GM12874 (cell line): ENCODE measurements at regions not wholly inside any gene's neighbourhood (a gene's known extent, or its start where the extent isn't known, plus 50 kb on each side); places are given as distances from the start of the nearest gene placed in this dataset.

ENCODE experiments used
- TF ChIP-seq, protein P1 (sequence below): IDR thresholded peaks from 2 replicates; pipeline ENCODE4 v1.5.1; 2011; ENCODE audit warnings: low read depth, mild to moderate bottlenecking, control low read depth, low read length, moderate library complexity; ENCODE audit not compliant: insufficient read depth

DNA sequence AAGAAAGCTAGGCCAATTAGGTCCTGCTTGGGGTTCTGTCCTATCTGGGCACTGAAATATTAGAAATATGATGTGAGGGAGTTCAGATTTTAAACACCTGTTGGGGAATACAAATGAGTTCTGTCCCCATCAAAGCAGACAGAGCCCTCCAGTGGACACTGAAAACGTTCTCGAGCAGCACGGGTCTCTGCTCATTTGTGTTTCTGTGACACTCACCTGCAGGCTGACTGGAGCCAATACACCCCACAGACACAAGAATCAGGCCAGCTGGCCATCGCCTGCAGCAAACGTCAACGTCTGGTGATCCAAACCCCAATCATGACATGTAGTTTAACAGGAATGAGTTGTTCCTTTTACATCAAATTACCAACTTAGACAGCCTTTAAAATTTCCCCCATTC, 493.4 kb upstream of the TMEM132C start:
- TF ChIP-seq, protein P1, sequence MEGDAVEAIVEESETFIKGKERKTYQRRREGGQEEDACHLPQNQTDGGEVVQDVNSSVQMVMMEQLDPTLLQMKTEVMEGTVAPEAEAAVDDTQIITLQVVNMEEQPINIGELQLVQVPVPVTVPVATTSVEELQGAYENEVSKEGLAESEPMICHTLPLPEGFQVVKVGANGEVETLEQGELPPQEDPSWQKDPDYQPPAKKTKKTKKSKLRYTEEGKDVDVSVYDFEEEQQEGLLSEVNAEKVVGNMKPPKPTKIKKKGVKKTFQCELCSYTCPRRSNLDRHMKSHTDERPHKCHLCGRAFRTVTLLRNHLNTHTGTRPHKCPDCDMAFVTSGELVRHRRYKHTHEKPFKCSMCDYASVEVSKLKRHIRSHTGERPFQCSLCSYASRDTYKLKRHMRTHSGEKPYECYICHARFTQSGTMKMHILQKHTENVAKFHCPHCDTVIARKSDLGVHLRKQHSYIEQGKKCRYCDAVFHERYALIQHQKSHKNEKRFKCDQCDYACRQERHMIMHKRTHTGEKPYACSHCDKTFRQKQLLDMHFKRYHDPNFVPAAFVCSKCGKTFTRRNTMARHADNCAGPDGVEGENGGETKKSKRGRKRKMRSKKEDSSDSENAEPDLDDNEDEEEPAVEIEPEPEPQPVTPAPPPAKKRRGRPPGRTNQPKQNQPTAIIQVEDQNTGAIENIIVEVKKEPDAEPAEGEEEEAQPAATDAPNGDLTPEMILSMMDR = no peak

DNA sequence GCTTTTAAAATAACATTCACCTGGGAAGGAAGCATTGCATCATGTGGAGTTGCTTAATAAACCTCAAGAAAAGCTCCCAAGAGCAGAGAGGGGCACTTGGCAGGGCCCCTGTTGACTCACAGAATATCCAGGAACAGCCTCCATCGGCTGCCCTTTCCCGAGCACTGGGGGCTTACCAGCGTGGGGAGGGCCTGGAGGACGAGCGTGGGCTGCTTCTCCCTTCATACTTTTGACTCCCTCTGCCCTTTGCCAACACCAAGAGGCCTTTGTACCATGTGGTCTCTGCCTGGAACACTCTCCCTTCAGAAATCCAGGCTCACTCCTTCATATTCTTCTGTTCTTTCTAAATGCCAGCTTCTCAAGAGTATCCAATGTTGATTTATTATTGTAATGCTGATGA, 492.1 kb upstream of the TMEM132C start:
- TF ChIP-seq, protein P1 = no peak

DNA sequence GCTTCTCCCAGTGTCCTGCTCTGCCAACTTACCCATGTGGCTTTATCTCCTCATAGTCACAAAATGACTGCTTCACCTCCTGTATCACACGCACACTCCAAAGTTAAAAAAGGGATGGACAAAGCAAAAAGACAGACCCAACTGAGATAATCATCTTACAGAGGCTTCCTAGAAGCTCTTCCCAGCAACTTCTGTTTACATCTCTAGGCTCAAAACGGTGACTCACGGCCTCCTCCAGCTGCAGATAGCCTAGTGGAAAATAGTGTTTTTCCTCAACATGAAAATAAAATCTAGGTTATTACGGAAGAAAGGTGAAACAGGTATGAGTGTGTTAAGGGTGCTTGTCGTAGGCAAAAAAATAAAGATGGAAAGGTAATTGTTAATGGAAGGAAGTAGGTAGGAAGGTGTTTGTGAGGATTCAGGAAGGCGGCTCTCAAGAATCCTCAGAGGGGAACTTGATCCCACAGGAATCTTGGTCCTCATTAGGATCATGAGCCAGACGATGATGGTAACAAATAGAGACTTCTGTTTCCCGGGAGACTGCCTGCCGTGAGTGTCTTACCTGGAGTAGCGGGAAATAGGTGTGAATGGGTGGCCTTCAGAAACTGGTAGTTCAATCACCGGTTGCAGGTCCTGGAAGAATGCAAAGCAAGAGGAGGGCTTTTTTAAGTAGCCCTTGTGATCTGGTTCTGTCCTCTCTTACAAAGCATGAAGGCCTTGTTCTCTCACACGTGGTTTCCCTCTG, 487.5 kb upstream of the TMEM132C start:
- TF ChIP-seq, protein P1 = no peak

- TF ChIP-seq, protein P1 = no peak
Measured at GRCh38 chr12:127780881-127781280, 486.1 kb upstream of the TMEM132C start.

DNA sequence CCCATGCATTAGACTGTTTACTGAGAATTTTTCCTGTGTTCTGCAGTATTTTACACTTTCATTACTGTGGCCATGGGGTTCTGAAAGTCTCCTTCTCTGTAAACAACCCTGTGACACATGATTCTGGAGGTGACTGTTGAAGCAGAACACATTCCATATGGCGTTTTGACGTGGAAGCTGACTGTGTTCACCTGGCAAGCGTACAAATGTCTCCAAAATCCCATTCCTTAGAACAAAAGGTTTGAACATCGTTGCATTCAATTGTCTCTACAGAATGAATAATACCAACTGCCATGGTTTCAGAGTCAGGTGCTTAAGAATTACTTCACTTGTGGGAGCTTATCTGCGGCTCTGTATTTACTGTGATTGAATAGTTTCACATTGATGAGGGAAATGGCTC, 485.6 kb upstream of the TMEM132C start:
- TF ChIP-seq, protein P1 = no peak

DNA sequence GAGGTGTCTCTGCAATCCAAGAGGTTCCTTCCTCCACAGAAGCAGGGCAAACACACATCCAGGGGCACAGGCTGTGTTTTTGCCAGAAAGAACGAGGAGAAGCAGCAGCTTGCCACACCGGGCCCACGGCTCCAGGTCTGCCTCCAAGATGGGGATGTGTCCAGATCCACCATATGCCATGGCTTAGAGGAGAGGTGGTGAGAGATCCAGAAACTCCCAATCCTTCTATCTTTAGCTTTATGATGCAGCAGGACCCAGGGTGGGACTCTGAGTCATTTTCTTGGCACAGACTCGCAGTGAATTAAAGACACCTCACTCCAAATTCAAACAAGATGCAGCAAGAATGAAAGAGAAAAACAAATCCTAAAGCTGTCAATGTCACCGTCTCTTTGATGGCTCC, 481.4 kb upstream of the TMEM132C start:
- TF ChIP-seq, protein P1 = no peak

DNA sequence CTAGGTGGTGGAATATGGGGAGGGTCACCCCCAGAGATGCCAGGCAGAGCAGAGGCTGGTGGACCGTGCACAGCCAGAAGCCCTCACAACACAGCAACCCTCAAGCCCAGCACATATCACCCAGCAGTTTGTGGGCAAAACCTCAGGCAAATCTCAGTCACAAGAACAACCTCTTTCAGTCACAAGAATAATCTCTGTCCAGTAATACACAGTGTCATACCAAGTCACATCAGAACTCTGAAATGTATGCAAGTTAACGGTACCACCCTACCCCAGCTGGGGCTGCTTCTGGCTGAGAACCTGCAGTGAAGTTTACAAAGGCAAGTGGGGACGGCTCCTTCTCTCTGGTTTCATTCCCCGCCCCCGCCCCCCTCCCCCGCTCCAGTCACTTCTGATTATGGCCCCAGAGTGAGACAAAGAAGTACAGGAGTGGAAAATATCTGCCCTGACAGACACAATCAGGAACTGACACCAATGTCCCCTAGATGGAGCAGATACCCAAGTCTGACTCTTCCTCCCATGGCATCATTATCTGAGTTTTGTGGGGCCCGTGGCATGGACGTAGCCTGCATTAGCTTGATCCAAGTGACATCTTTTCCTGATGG, 480.9 kb upstream of the TMEM132C start:
- TF ChIP-seq, protein P1 = no peak
